ENCODE measurements at regions not wholly inside any gene's neighbourhood (a gene's known extent, or its start where the extent isn't known, plus 50 kb on each side); places are given as distances from the start of the nearest gene placed in this dataset.

DNA sequence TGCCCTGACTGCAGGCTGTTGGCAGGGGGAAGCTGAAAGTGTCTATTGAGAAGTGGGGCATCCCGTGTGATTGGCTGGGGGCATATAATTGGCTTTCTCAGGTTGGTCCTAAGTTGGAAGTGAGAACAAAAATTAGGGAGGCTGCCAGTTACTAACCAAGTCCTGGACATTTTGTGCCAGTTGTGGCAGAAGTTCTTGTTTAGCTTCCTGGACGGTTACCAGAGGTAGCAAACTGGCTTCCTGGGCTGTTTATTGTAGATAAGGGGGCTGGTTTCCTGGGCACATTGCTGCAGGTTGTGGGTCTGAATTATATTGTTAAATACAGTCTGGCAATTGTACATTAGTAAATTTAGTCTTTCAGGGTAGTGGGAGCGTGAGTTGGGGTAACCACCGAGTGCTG, 50.6 kb upstream of the SLC2A12 start:
- TF ChIP-seq EZH2 (IDR thresholded peaks at IDR 0.05; ENCODE audit: borderline replicate concordance, low read depth, low read length, severe bottlenecking) (no peak), JUN (IDR thresholded peaks at IDR 0.05; ENCODE audit: borderline replicate concordance, insufficient read depth, insufficient read length, low read depth) (no peak), FOS (IDR thresholded peaks at IDR 0.05; ENCODE audit: borderline replicate concordance, insufficient read depth, low read length) (no peak)
- TF ChIP-seq, protein P1, sequence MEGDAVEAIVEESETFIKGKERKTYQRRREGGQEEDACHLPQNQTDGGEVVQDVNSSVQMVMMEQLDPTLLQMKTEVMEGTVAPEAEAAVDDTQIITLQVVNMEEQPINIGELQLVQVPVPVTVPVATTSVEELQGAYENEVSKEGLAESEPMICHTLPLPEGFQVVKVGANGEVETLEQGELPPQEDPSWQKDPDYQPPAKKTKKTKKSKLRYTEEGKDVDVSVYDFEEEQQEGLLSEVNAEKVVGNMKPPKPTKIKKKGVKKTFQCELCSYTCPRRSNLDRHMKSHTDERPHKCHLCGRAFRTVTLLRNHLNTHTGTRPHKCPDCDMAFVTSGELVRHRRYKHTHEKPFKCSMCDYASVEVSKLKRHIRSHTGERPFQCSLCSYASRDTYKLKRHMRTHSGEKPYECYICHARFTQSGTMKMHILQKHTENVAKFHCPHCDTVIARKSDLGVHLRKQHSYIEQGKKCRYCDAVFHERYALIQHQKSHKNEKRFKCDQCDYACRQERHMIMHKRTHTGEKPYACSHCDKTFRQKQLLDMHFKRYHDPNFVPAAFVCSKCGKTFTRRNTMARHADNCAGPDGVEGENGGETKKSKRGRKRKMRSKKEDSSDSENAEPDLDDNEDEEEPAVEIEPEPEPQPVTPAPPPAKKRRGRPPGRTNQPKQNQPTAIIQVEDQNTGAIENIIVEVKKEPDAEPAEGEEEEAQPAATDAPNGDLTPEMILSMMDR (IDR thresholded peaks at IDR 0.05; ENCODE audit: extremely low read depth in 1 of 2, insufficient read depth in 1 of 2, low read depth in 1 of 2, low read length in 2 of 2) = no peak
